ENCODE measurements at regions not wholly inside any gene's neighbourhood (a gene's known extent, or its start where the extent isn't known, plus 50 kb on each side); places are given as distances from the start of the nearest gene placed in this dataset.

GRCh38 chr3:80592792-80593191, 825.0 kb upstream of the ROBO1 start:
- FAIRE-seq, result no peak
- intact Hi-C loops (cut with micrococcal nuclease), result no loop called here
- POLR2A ChIA-PET, result no interaction called here
- 0 out of 2 replicates have a peak, but pooled peaks have one; percentile 22 for TF ChIP-seq C11orf30 (IDR thresholded peaks at IDR 0.05; ENCODE audit: low read depth)
- TF ChIP-seq, protein P1, sequence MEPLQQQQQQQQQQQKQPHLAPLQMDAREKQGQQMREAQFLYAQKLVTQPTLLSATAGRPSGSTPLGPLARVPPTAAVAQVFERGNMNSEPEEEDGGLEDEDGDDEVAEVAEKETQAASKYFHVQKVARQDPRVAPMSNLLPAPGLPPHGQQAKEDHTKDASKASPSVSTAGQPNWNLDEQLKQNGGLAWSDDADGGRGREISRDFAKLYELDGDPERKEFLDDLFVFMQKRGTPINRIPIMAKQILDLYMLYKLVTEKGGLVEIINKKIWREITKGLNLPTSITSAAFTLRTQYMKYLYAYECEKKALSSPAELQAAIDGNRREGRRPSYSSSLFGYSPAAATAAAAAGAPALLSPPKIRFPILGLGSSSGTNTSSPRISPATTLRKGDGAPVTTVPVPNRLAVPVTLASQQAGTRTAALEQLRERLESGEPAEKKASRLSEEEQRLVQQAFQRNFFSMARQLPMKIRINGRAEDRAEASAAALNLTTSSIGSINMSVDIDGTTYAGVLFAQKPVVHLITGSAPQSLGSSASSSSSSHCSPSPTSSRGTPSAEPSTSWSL (CRISPR knock-in tag; IDR thresholded peaks at IDR 0.05; ENCODE audit: borderline replicate concordance), result no peak
- TF ChIP-seq, protein P2, sequence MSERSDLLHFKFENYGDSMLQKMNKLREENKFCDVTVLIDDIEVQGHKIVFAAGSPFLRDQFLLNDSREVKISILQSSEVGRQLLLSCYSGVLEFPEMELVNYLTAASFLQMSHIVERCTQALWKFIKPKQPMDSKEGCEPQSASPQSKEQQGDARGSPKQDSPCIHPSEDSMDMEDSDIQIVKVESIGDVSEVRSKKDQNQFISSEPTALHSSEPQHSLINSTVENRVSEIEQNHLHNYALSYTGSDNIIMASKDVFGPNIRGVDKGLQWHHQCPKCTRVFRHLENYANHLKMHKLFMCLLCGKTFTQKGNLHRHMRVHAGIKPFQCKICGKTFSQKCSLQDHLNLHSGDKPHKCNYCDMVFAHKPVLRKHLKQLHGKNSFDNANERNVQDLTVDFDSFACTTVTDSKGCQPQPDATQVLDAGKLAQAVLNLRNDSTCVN (CRISPR knock-in tag; IDR thresholded peaks at IDR 0.05), result no peak
- no peak for TF ChIP-seq DLX4 (CRISPR knock-in tag; IDR thresholded peaks at IDR 0.05)
- no peak for TF ChIP-seq ZBTB17 (CRISPR knock-in tag; IDR thresholded peaks at IDR 0.05)
- TF ChIP-seq ETV1 (tag; conservative IDR thresholded peaks at IDR 0.05; ENCODE audit: low read depth), result no peak
- no peak for TF ChIP-seq PURB (CRISPR knock-in tag; IDR thresholded peaks at IDR 0.05; ENCODE audit: low read depth)
- TF ChIP-seq, protein P3, sequence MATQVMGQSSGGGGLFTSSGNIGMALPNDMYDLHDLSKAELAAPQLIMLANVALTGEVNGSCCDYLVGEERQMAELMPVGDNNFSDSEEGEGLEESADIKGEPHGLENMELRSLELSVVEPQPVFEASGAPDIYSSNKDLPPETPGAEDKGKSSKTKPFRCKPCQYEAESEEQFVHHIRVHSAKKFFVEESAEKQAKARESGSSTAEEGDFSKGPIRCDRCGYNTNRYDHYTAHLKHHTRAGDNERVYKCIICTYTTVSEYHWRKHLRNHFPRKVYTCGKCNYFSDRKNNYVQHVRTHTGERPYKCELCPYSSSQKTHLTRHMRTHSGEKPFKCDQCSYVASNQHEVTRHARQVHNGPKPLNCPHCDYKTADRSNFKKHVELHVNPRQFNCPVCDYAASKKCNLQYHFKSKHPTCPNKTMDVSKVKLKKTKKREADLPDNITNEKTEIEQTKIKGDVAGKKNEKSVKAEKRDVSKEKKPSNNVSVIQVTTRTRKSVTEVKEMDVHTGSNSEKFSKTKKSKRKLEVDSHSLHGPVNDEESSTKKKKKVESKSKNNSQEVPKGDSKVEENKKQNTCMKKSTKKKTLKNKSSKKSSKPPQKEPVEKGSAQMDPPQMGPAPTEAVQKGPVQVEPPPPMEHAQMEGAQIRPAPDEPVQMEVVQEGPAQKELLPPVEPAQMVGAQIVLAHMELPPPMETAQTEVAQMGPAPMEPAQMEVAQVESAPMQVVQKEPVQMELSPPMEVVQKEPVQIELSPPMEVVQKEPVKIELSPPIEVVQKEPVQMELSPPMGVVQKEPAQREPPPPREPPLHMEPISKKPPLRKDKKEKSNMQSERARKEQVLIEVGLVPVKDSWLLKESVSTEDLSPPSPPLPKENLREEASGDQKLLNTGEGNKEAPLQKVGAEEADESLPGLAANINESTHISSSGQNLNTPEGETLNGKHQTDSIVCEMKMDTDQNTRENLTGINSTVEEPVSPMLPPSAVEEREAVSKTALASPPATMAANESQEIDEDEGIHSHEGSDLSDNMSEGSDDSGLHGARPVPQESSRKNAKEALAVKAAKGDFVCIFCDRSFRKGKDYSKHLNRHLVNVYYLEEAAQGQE (IDR thresholded peaks at IDR 0.05; ENCODE audit: borderline replicate concordance), result no peak
- TF ChIP-seq, protein P3 (CRISPR knock-in tag; IDR thresholded peaks at IDR 0.05; ENCODE audit: low read depth), result no peak
- no peak for TF ChIP-seq TAF9B (IDR thresholded peaks at IDR 0.05; ENCODE audit: partially characterized antibody)
- no peak for TF ChIP-seq CREB3L1 (IDR thresholded peaks at IDR 0.05; ENCODE audit: borderline replicate concordance, low read depth)

More at GRCh38 chr3:80592792-80593191, 825.0 kb upstream of the ROBO1 start:
- in situ Hi-C loops (cut with MboI), result no loop called here
- H3K36me3 ChIP-seq (ENCODE audit: control insufficient read depth, insufficient read depth, low read length), result no peaks in the 10 kb centered on the region
- H3K79me2 ChIP-seq (ENCODE audit: control insufficient read depth, insufficient read depth, low read length), result no peaks in the 10 kb centered on the region
- no peaks in the 10 kb centered on the region for H3K9me3 ChIP-seq (replicated peaks; ENCODE audit: control insufficient read depth, insufficient read depth, low read depth, low read length)
- H3K9ac ChIP-seq (ENCODE audit: insufficient read depth in 1 of 2, low read depth in 2 of 2, low read length in 2 of 2), result no peak overlapping the region
- no peak overlapping the region for H3K4me2 ChIP-seq (ENCODE audit: insufficient read depth, low read length)
- H3K9me1 ChIP-seq (ENCODE audit: control insufficient read depth, insufficient read depth, low read length), result no peaks in the 10 kb centered on the region
- DNase-seq (ENCODE audit: extremely low read depth in 1 of 4, low spot score in 3 of 4) (no peak), ATAC-seq (no peak)
- BruUV-seq (replicated peaks), result no TSS peak
- H4K20me1 ChIP-seq (replicated peaks; ENCODE audit: control insufficient read depth, insufficient read depth, low read length), result no peaks in the 10 kb centered on the region
- H2AFZ ChIP-seq (ENCODE audit: low read depth, low read length), result no peak overlapping the region
- H3K4me1 ChIP-seq (replicated peaks in 1 of 2; ENCODE audit: control insufficient read depth in 2 of 2, insufficient read depth in 2 of 2, low read length in 2 of 2), result no peaks in the 10 kb centered on the region
- H3K4me3 ChIP-seq, result no peak overlapping the region
- H3K27me3 ChIP-seq (ENCODE audit: control insufficient read depth in 2 of 2, insufficient read depth in 2 of 2, low read length in 2 of 2), result no peaks in the 10 kb centered on the region
- CTCF ChIA-PET (ENCODE audit: low intra/inter-chr PET ratio), result no interaction called here
- 6% methylated on average over 1 of the region's 1 CpG for WGBS (ENCODE audit: insufficient coverage, low coverage, missing lambda C conversion rate)
- H3K27ac ChIP-seq (ENCODE audit: extremely low read depth, low read depth, low read length), result no peak overlapping the region

Measured in K562 (cell line).